ENCODE measurements at regions not wholly inside any gene's neighbourhood (a gene's known extent, or its start where the extent isn't known, plus 50 kb on each side); places are given as distances from the start of the nearest gene placed in this dataset.
"Not testable (repeated sequence)": the region's sequence is repeated elsewhere in the genome, so short reads cannot be mapped to it uniquely, and the experiment has no call there.

DNA sequence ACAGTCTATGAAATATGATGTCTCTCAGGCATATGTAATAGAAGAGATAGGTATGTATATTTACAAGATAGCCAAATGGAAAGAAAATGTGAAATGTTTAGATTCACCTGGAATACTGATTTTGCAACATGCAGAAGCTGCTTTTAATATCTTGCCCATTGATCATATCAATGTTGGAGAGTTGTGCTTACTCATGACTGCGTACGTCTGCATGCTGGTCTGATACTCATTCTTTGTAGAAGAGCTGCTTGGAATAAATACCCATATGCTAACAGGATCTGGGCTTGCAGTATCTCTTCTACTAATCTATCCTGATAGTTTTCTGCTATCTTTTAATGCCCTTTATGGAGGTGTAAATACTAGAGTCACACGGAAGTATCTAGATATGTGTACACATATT lies 120.6 kb upstream of the FOXP2 start:
- DNase-seq (ENCODE audit: low spot score), result no peak

GRCh38 chr7:114293289-114294012 lies 121.2 kb upstream of the FOXP2 start:
- intact Hi-C loops (cut with DNase I), result no loop called here

More for the DNA sequence above, 120.6 kb upstream of the FOXP2 start:
- intact Hi-C loops (cut with DNase I), result no loop called here

GRCh38 chr7:114279901-114280300 lies 134.7 kb upstream of the FOXP2 start:
- intact Hi-C loops (cut with DNase I), result no loop called here
- DNase-seq (ENCODE audit: low spot score), result no peak

More at GRCh38 chr7:114293289-114294012, 121.2 kb upstream of the FOXP2 start:
- DNase-seq (ENCODE audit: low spot score), result no peak

GRCh38 chr7:114273218-114273617 lies 141.4 kb upstream of the FOXP2 start:
- intact Hi-C loops (cut with DNase I), result no loop called here
- no peak for DNase-seq (ENCODE audit: low spot score)

GRCh38 chr7:114269714-114270113 lies 144.9 kb upstream of the FOXP2 start:
- intact Hi-C loops (cut with DNase I), result no loop called here
- no peak for DNase-seq (ENCODE audit: low spot score)

- DNase-seq (ENCODE audit: low spot score); intact Hi-C loops (cut with DNase I): not testable (repeated sequence)
Observed at GRCh38 chr7:114267550-114267949, 147.1 kb upstream of the FOXP2 start.

- DNase-seq (ENCODE audit: low spot score), result no peak
- intact Hi-C loops (cut with DNase I), result no loop called here
Observed at GRCh38 chr7:114264023-114264422, 150.6 kb upstream of the FOXP2 start.

DNA sequence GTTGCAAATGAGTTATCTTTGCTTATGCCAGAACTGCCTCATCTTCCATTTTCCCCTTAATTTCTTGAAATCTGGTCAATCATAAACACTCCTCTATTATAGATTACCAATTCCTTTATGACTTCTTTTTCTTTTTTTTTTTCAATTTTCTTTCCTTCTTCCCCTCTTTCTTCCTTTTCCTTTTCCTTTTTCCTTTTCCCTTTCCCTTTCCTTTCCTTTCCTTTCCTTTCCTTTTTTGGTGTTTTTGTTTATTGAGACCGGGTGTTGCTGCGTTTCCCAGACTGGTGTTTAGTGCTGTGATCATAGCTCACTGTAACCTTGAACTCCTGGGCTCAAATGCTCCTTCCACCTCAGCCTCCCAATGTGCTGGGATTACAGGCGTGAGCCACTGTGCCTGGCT lies 151.4 kb upstream of the FOXP2 start:
- intact Hi-C loops (cut with DNase I), result no loop called here
- DNase-seq (ENCODE audit: low spot score), result no peak

GRCh38 chr7:114255404-114255841 lies 159.2 kb upstream of the FOXP2 start:
- intact Hi-C loops (cut with DNase I), result no loop called here
- DNase-seq (ENCODE audit: low spot score), result no peak

GRCh38 chr7:114243646-114244045 lies 171.0 kb upstream of the FOXP2 start:
- intact Hi-C loops (cut with DNase I), result no loop called here
- no peak for DNase-seq (ENCODE audit: low spot score)

GRCh38 chr7:114242992-114243507 lies 171.6 kb upstream of the FOXP2 start:
- intact Hi-C loops (cut with DNase I), result no loop called here

DNA sequence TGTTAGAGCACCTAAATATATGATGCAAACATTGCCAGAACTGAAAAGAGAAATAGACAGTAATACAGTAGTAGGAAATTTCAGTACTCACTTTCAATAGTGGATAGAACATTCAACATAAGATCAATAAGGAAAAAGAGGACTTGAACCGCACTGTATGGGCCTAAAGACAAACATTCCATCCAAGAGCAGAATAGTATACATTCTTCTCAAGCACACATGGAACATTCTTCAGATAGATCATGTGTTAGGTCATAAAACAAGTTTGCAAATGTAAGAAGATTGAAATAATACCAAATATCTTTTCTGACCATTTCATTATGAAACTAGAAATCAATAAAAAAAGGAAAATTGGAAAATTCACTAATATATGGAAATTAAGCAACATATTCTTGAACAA lies 185.4 kb upstream of the FOXP2 start:
- intact Hi-C loops (cut with DNase I), result no loop called here
- DNase-seq (ENCODE audit: low spot score), result no peak

More at GRCh38 chr7:114242992-114243507, 171.6 kb upstream of the FOXP2 start:
- DNase-seq (ENCODE audit: low spot score), result no peak

DNA sequence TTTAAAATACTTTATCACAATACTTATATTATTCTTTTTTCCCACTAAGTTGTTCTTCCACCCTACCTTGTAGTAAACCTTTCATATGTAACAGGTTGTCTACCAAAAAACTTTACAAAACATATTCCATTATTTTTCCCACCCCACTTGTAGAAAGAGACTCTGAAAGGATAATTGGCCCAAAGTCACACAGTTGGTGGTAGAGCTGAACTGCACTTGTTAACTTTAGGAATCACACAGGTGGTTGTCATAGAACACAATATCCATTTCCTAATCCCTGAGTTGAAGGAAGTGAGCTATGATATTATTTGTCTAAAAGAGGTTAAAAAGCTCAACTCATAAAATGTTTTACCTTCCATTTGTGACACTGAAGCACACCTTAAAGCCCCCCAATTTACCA lies 188.8 kb upstream of the FOXP2 start:
- intact Hi-C loops (cut with DNase I), result no loop called here
- no peak for DNase-seq (ENCODE audit: low spot score)

DNA sequence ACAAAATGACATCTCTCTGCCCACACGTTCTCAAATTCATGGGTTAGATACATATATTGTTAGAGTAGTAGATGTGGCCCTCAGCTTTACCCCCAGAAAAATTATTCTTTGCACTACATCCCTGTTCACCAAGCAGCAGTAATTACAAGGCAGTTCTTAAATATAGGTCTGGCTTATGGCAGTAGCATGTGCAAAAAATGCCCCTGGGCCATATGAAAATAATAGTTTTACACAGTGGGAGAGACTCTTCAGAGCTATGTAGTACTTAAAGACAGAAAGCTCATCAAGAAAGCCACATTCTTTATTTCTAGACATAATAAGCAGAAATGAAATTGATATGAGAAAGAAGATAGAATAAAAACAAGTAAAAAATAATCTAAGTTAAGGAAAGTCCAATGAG lies 196.3 kb upstream of the FOXP2 start:
- intact Hi-C loops (cut with DNase I), result no loop called here
- no peak for DNase-seq (ENCODE audit: low spot score)

GRCh38 chr7:114217026-114217806 lies 197.4 kb upstream of the FOXP2 start:
- intact Hi-C loops (cut with DNase I), result no loop called here
- no peak for DNase-seq (ENCODE audit: low spot score)

DNA sequence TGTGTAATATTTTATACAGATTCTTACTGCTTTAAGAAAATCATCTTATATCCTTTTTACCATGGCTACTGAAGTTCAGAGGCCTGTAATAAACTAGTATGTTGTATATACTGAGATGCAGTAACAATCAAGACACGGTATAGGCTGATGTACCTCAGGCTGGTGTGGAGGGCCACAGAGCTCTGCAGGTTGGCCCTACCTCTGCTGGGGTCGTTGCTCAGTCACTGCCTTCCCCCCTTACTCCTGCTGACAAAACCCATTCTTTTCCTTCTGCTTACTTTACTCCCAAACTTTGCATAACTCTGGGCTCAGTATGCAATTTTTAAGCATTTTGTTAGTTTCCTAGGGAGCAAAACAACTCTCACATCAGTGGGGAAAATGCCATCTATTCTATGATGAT lies 200.1 kb upstream of the FOXP2 start:
- intact Hi-C loops (cut with DNase I), result no loop called here
- DNase-seq (ENCODE audit: low spot score), result no peak

- no peak for DNase-seq (ENCODE audit: low spot score)
- intact Hi-C loops (cut with DNase I), result no loop called here
Observed at GRCh38 chr7:114212721-114213429, 201.7 kb upstream of the FOXP2 start.

GRCh38 chr7:114209968-114210367 lies 204.6 kb upstream of the FOXP2 start:
- intact Hi-C loops (cut with DNase I), result no loop called here
- no peak for DNase-seq (ENCODE audit: low spot score)

GRCh38 chr7:114206688-114207087 lies 207.9 kb upstream of the FOXP2 start:
- intact Hi-C loops (cut with DNase I), result no loop called here
- no peak for DNase-seq (ENCODE audit: low spot score)

DNA sequence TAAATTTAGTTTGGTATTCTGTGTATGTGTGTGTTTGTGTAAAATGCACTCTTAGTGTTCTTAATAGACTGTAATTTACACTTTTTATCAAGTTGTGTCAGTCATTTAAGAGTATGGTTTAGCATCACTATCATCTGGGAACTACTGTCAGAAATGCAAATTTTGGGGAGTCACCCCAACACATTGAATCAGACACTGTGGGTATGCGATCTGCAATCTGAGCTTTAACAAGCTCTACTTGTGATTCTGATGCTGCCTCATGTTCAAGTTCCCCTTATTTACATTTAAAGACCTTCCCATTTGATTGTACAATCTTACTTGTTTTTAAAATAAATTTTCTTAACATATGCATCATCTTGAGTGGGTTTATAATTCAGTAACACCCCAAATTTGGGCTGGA lies 218.1 kb upstream of the FOXP2 start:
- intact Hi-C loops (cut with DNase I), result no loop called here
- DNase-seq (ENCODE audit: low spot score), result no peak
